Breast epithelium (tissue), 3 donors: ENCODE measurements at regions not wholly inside any gene's neighbourhood (a gene's known extent, or its start where the extent isn't known, plus 50 kb on each side); places are given as distances from the start of the nearest gene placed in this dataset.

Experiments used
- CTCF ChIP-seq, 3 donors: fragments of 450-650 bp; IDR thresholded peaks; one replicate each; pipeline ENCODE4 v1.5.1; 2016 to 2017; ENCODE audit warnings: antibody characterized with exemption in 3 of 3, mild to moderate bottlenecking in 3 of 3, moderate library complexity in 3 of 3
- POLR2A ChIP-seq: fragments of 450-650 bp; IDR thresholded peaks from one replicate; pipeline ENCODE4 v1.6.1; 2016; ENCODE audit warnings: antibody characterized with exemption, mild to moderate bottlenecking, moderate library complexity
- POLR2AphosphoS5 ChIP-seq, 3 donors: sonication (generic); formaldehyde crosslinking; IDR thresholded peaks; one replicate each; pipeline ENCODE4 v1.6.1; 2017; ENCODE audit warnings: antibody characterized with exemption in 3 of 3

- TF ChIP-seq POLR2AphosphoS5 (IDR thresholded peaks at IDR 0.05) (no peak), CTCF (IDR thresholded peaks at IDR 0.05) (no peak), POLR2A (no peak)
Observed at GRCh38 chr10:110408203-110408871, 89.4 kb upstream of the DUSP5 start.
